Testis (tissue), 2 donors: ENCODE measurements at regions not wholly inside any gene's neighbourhood (a gene's known extent, or its start where the extent isn't known, plus 50 kb on each side); places are given as distances from the start of the nearest gene placed in this dataset.
"Not testable (repeated sequence)": the region's sequence is repeated elsewhere in the genome, so short reads cannot be mapped to it uniquely, and the experiment has no call there.

Source experiments
- CTCF ChIP-seq, 3 experiments: fragments of 450-650 bp in 2 of 3; fragments of 200-600 bp in 1 of 3; sonication (generic) in 1 of 3; IDR thresholded peaks; one replicate each; pipeline ENCODE4 v1.5.1; 2016 to 2019; ENCODE audit warnings: antibody characterized with exemption in 3 of 3, mild to moderate bottlenecking in 2 of 3, moderate library complexity in 1 of 3
- POLR2A ChIP-seq: fragments of 450-650 bp; IDR thresholded peaks from one replicate; pipeline ENCODE4 v1.6.1; 2017; ENCODE audit warnings: antibody characterized with exemption, mild to moderate bottlenecking, moderate library complexity

- TF ChIP-seq CTCF (IDR thresholded peaks at IDR 0.05); POLR2A: not testable (repeated sequence)
These were observed 1519.3 kb upstream of the TPTE start for GRCh38 chr21:9001890-9002663.
